Smooth muscle cell (in vitro differentiated cells): ENCODE measurements at regions not wholly inside any gene's neighbourhood (a gene's known extent, or its start where the extent isn't known, plus 50 kb on each side); places are given as distances from the start of the nearest gene placed in this dataset.

Experiments used
- DNase-seq: peaks from one replicate; lab custom pipeline; 2025; ENCODE audit not compliant: unreplicated experiment; lab: John Stamatoyannopoulos, UW
- H2AFZ ChIP-seq: fragments of 200-600 bp; sonication (generic); 2 replicates; pipeline ENCODE4 v1.6.0; 2016; ENCODE audit warnings: antibody characterized with exemption, low read depth, mild to moderate bottlenecking
- H3F3A ChIP-seq: fragments of 200-600 bp; sonication (generic); 2 replicates; pipeline ENCODE4 v1.6.0; 2017; ENCODE audit warnings: antibody characterized with exemption, low read depth
- H3K27ac ChIP-seq: fragments of 200-600 bp; sonication (generic); 2 replicates; pipeline ENCODE4 v1.5.1; 2016; ENCODE audit warnings: low read depth, mild to moderate bottlenecking
- H3K27me3 ChIP-seq: fragments of 200-600 bp; sonication (generic); 2 replicates; pipeline ENCODE4 v1.6.1; 2016; ENCODE audit warnings: low read depth, mild to moderate bottlenecking
- H3K36me3 ChIP-seq: fragments of 200-600 bp; sonication (generic); 2 replicates; pipeline ENCODE4 v1.5.1; 2016; ENCODE audit warnings: low read depth
- H3K4me1 ChIP-seq: fragments of 200-600 bp; sonication (generic); 2 replicates; pipeline ENCODE4 v1.5.1; 2016; ENCODE audit warnings: low read depth
- H3K4me2 ChIP-seq: fragments of 200-600 bp; sonication (generic); 2 replicates; pipeline ENCODE4 v1.6.0; 2016; ENCODE audit warnings: mild to moderate bottlenecking
- H3K4me3 ChIP-seq: fragments of 200-600 bp; sonication (generic); 2 replicates; pipeline ENCODE4 v1.5.1; 2016; ENCODE audit warnings: mild to moderate bottlenecking
- H3K79me2 ChIP-seq: fragments of 200-600 bp; sonication (generic); 2 replicates; pipeline ENCODE4 v1.6.0; 2016; ENCODE audit warnings: low read depth, mild to moderate bottlenecking
- H3K9ac ChIP-seq: fragments of 200-600 bp; sonication (generic); 2 replicates; pipeline ENCODE4 v1.6.0; 2016; ENCODE audit warnings: low read depth
- H3K9me3 ChIP-seq: fragments of 200-600 bp; sonication (generic); replicated peaks from 2 replicates; pipeline ENCODE4 v1.5.1; 2016; ENCODE audit warnings: low read depth
- H4K20me1 ChIP-seq: fragments of 200-600 bp; sonication (generic); 2 replicates; pipeline ENCODE4 v1.6.0; 2016; ENCODE audit warnings: low read depth
- WGBS: methylation state at CpG from one replicate; pipeline ENCODE4 v1.1.7; 2016; ENCODE audit warnings: low lambda C conversion rate; 5-methylcytosine and 5-hydroxymethylcytosine counted together
- TF ChIP-seq, protein P1 (sequence below): fragments of 200-600 bp; sonication (generic); IDR thresholded peaks from 2 replicates; pipeline ENCODE4 v1.5.1; 2017; ENCODE audit warnings: borderline replicate concordance, mild to moderate bottlenecking, antibody characterized with exemption; ENCODE audit not compliant: insufficient read depth, poor library complexity, severe bottlenecking

DNA sequence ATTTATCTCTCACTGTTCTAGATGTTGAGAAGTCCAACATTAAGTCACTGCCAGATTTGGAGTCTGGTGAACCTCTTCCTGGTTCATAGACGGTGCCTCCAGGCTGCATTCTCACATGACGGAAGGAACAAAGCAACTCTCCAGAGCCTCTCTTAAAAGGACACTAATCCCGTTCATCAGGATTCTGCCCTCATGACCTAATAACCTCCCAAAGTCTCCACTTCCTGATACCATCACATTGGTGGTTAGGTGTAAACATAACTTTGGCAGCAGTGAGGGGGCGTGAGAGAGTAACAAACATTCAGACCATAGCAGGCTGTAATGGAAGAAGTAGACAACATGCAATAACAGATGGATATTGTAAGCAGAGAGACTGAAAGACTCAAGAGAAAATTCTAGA lies 388.6 kb downstream of the PDHA2 start:
- H3K27me3 ChIP-seq, result no peaks in the 10 kb centered on the region
- peak overlapping the region; percentile 59 for H2AFZ ChIP-seq
- H3K36me3 ChIP-seq, result no peaks in the 10 kb centered on the region
- H4K20me1 ChIP-seq, result no peaks in the 10 kb centered on the region
- H3K9me3 ChIP-seq, result no peaks in the 10 kb centered on the region
- no peaks in the 10 kb centered on the region for H3K79me2 ChIP-seq
- WGBS, result 32% methylated on average over 4 of the region's 4 CpGs
- no peak for DNase-seq
- H3K4me3 ChIP-seq, result no peak overlapping the region
- no peaks in the 10 kb centered on the region for H3K4me1 ChIP-seq
- TF ChIP-seq, protein P1, sequence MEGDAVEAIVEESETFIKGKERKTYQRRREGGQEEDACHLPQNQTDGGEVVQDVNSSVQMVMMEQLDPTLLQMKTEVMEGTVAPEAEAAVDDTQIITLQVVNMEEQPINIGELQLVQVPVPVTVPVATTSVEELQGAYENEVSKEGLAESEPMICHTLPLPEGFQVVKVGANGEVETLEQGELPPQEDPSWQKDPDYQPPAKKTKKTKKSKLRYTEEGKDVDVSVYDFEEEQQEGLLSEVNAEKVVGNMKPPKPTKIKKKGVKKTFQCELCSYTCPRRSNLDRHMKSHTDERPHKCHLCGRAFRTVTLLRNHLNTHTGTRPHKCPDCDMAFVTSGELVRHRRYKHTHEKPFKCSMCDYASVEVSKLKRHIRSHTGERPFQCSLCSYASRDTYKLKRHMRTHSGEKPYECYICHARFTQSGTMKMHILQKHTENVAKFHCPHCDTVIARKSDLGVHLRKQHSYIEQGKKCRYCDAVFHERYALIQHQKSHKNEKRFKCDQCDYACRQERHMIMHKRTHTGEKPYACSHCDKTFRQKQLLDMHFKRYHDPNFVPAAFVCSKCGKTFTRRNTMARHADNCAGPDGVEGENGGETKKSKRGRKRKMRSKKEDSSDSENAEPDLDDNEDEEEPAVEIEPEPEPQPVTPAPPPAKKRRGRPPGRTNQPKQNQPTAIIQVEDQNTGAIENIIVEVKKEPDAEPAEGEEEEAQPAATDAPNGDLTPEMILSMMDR, result no peak
- no peak overlapping the region for H3K27ac ChIP-seq
- no peaks in the 10 kb centered on the region for H3F3A ChIP-seq
- H3K9ac ChIP-seq, result no peak overlapping the region
- H3K4me2 ChIP-seq, result no peak overlapping the region

DNA sequence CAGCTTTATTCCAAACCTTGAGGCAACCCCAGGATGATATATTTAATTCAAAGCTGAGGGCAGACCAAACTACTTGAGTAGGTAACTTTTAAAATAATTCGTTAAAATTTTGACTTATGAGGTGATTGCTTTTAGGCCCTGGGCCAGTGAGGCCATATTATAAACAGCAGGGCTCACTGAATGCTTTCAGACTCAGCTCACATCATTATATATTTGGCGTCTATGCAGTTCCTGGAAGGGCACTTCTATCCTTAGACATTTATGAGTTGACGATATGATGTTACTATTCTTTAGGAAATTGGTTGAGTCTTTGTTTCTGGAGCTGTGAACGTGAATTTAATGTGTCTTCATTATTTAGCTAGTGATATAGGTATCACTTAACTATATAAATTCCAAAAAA lies 400.1 kb downstream of the PDHA2 start:
- DNase-seq, result no peak
- Histone ChIP-seq H3K9me3 (peaks cover 2% of the 10 kb centered on the region), H3K9ac (no peak overlapping the region), H3F3A (no peaks in the 10 kb centered on the region), H3K27me3 (no peaks in the 10 kb centered on the region), H3K4me2 (no peak overlapping the region), H2AFZ (no peak overlapping the region), H3K27ac (no peak overlapping the region), H3K79me2 (no peaks in the 10 kb centered on the region), H3K4me1 (no peaks in the 10 kb centered on the region), H3K36me3 (no peaks in the 10 kb centered on the region), H4K20me1 (no peaks in the 10 kb centered on the region), H3K4me3 (no peak overlapping the region)
- TF ChIP-seq, protein P1, result no peak
- 89% methylated on average over 4 of the region's 4 CpGs for WGBS

DNA sequence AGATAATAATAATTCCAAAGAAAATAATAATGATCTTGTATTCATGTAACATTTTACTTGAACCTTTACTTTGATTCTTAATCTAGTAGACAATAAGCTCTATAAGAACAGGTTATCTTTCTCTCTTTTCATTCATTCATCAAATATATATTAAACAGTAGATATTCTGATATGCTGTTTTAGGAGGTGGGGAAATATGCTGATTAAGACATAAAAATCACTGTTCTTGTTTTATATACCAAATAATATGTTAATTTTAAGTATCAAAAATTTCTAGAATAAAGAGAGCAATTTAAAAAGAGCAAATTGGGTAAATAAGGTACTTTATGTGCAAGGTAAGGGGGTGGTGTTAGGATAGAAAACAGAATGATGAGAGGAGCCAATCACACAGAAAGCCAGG lies 401.9 kb downstream of the PDHA2 start:
- TF ChIP-seq, protein P1, result no peak
- no peak overlapping the region for H3K4me3 ChIP-seq
- H3K9me3 ChIP-seq, result no peaks in the 10 kb centered on the region
- H3K27me3 ChIP-seq, result no peaks in the 10 kb centered on the region
- H3K4me2 ChIP-seq, result no peak overlapping the region
- no peaks in the 10 kb centered on the region for H4K20me1 ChIP-seq
- H3K4me1 ChIP-seq, result no peaks in the 10 kb centered on the region
- DNase-seq, result no peak
- H2AFZ ChIP-seq, result no peak overlapping the region
- no peaks in the 10 kb centered on the region for H3K79me2 ChIP-seq
- H3F3A ChIP-seq, result no peaks in the 10 kb centered on the region
- no peak overlapping the region for H3K9ac ChIP-seq
- H3K27ac ChIP-seq, result no peak overlapping the region
- H3K36me3 ChIP-seq, result no peaks in the 10 kb centered on the region

DNA sequence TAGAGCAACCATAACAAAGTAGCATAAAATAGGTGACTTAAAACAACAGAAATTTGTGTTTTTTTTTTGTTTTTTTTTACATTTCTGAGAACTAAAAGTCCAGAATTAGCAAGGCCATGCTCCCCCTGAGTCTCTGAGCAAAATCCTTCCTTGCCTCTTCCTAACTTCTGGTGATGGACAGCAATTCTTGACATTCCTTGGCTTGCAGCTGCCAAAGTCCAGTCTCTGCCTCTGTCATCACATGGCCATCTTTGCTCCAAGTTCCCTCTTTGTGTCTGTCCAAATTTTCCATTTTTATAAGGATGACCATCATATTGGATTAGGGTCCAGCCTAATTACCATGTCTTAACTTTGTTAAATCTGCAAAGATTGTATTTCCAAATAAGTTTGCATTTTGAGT lies 407.2 kb downstream of the PDHA2 start:
- Histone ChIP-seq H3K4me1 (no peaks in the 10 kb centered on the region), H3F3A (no peaks in the 10 kb centered on the region), H3K36me3 (no peaks in the 10 kb centered on the region), H2AFZ (no peak overlapping the region), H3K9me3 (no peaks in the 10 kb centered on the region), H3K4me3 (no peak overlapping the region), H4K20me1 (no peaks in the 10 kb centered on the region), H3K27ac (no peak overlapping the region), H3K4me2 (no peak overlapping the region), H3K9ac (no peak overlapping the region), H3K27me3 (no peaks in the 10 kb centered on the region), H3K79me2 (no peaks in the 10 kb centered on the region)
- DNase-seq, result no peak
- TF ChIP-seq, protein P1, result no peak
